Spleen (tissue), 11 donors: ENCODE measurements at regions not wholly inside any gene's neighbourhood (a gene's known extent, or its start where the extent isn't known, plus 50 kb on each side); places are given as distances from the start of the nearest gene placed in this dataset.

ENCODE experiments used
- DNase-seq: peaks from one replicate; pipeline ENCODE4 v3.0.0-alpha.2; 2020
- H3K27ac ChIP-seq, 8 donors: fragments of 200-600 bp; sonication (generic) in 7 of 8; 1 replicate in 4 of 8; 2 replicates in 4 of 8; pipeline versions ENCODE4 v1.5.0 to v1.8.0; 2016 to 2021; ENCODE audit warnings: inconsistent platforms in 4 of 8, mild to moderate bottlenecking in 4 of 8, moderate library complexity in 1 of 8
- H3K27me3 ChIP-seq, 7 donors: fragments of 200-600 bp; sonication (generic) in 6 of 7; replicated peaks in 1 of 7; 1 replicate in 4 of 7; 2 replicates in 3 of 7; pipeline versions ENCODE4 v1.5.0 to v1.8.0; 2016 to 2021; ENCODE audit warnings: inconsistent platforms in 3 of 7, mild to moderate bottlenecking in 1 of 7
- H3K36me3 ChIP-seq, 6 donors: fragments of 200-600 bp; sonication (generic) in 5 of 6; 1 replicate in 4 of 6; 2 replicates in 2 of 6; pipeline versions ENCODE4 v1.5.0 to v1.8.0; 2016 to 2021; ENCODE audit warnings: inconsistent platforms in 2 of 6
- H3K4me1 ChIP-seq, 6 donors: fragments of 200-600 bp; sonication (generic) in 5 of 6; 1 replicate in 3 of 6; 2 replicates in 3 of 6; pipeline versions ENCODE4 v1.5.0 to v1.8.0; 2016 to 2021; ENCODE audit warnings: inconsistent platforms in 3 of 6
- H3K4me3 ChIP-seq, 8 donors: fragments of 200-600 bp; sonication (generic) in 7 of 8; 1 replicate in 4 of 8; 2 replicates in 4 of 8; pipeline versions ENCODE4 v1.5.0 to v1.8.0; 2016 to 2021; ENCODE audit warnings: inconsistent platforms in 4 of 8, mild to moderate bottlenecking in 4 of 8, moderate library complexity in 2 of 8
- H3K9me3 ChIP-seq, 8 donors: fragments of 200-600 bp; sonication (generic) in 7 of 8; 1 replicate in 4 of 8; 2 replicates in 4 of 8; pipeline versions ENCODE4 v1.5.0 to v1.8.0; 2016 to 2021; ENCODE audit warnings: inconsistent platforms in 4 of 8
- CTCF ChIP-seq, 11 experiments: fragments of 200-600 bp in 7 of 11; fragments of 450-650 bp in 4 of 11; sonication (generic) in 4 of 11; IDR thresholded peaks in 8 of 11; conservative IDR thresholded peaks in 3 of 11; 1 replicate in 7 of 11; 2 replicates in 4 of 11; pipeline versions ENCODE4 v1.4.0 to v1.8.0; 2016 to 2021; ENCODE audit warnings: antibody characterized with exemption in 11 of 11, inconsistent platforms in 4 of 11, mild to moderate bottlenecking in 1 of 11
- POLR2A ChIP-seq, 3 donors: fragments of 450-650 bp; IDR thresholded peaks; one replicate each; pipeline ENCODE4 v1.5.1; 2017; ENCODE audit warnings: antibody characterized with exemption in 3 of 3, mild to moderate bottlenecking in 1 of 3
- POLR2AphosphoS5 ChIP-seq, 3 donors: sonication (generic); formaldehyde crosslinking; IDR thresholded peaks; one replicate each; pipeline ENCODE4 v1.5.1; 2017; ENCODE audit warnings: antibody characterized with exemption in 3 of 3
- WGBS, 5 donors: extraction: QIAGEN DNeasy Blood & Tissue Kit in 3 of 5; methylation state at CpG; one replicate each; pipeline versions ENCODE4 v1.1.5 to v1.1.7; 2013 to 2018; 5-methylcytosine and 5-hydroxymethylcytosine counted together
- intact Hi-C: fragments of 100-400 bp; cut with DNase I; formaldehyde crosslinking; loops from one replicate; pipeline ENCODE4 v1.15.0; 2023; ENCODE audit warnings: low total_unique reads
- donor health status: healthy with polysubstance abuse.
- donor health status: DM: no; HTN: no; CAD: no; lungs with moderate emphysema.
- donor health status: DM: no; HTN: no; CAD: no.
- donor health status: Bipolar disorder and iron deficiency.
- donor health status: healthy.
- donor health status: DM: no; HTN: no; CAD: no.
- donor health status: DM: yes; HTN: yes; CAD: no.

DNA sequence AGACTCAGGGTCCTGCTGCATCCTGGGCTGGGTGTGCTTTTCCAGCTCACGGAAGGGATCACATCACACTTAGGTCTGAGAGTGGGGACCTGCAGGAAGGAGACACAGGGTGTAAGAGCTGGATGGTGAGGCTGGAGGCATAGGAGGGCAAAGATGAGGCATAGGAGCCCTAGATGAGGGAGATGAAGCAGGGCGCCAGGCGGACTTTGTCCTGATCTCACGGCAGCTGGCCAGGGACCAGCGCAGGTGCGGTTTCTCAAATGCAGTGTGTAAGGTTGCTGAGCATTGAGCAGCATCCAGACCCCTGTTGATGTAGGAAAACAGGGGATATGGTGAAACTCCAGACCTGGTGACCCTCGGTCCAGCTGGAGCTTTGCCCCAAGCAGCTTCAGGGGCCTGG lies 156.5 kb downstream of the PSAT1 start:
- DNase-seq: no peak
- Histone ChIP-seq H3K4me3 (no peak overlapping the region), H3K4me1 (no peaks in the 10 kb centered on the region), H3K9me3 (no peaks in the 10 kb centered on the region), H3K36me3 (no peaks in the 10 kb centered on the region), H3K27me3 (peaks cover 0 to 7% (median 0%) of the 10 kb centered on the region in 7 donors), H3K27ac (no peak overlapping the region)
- 85 to 95% (median 93%) methylated on average over 7 of the region's 7 CpGs for WGBS, 5 donors
- TF ChIP-seq CTCF (IDR thresholded peaks at IDR 0.05 in 8 of 11, conservative IDR thresholded peaks at IDR 0.05 in 3 of 11) (no peak), POLR2A (IDR thresholded peaks at IDR 0.05) (no peak), POLR2AphosphoS5 (IDR thresholded peaks at IDR 0.05) (no peak)
- intact Hi-C loops: no loop called here

GRCh38 chr9:78462611-78463010 lies 165.7 kb downstream of the PSAT1 start:
- Histone ChIP-seq H3K27me3 (no peaks in the 10 kb centered on the region), H3K27ac (no peak overlapping the region), H3K4me3 (no peak overlapping the region), H3K4me1 (no peaks in the 10 kb centered on the region), H3K36me3 (no peaks in the 10 kb centered on the region), H3K9me3 (peaks cover 0 to 24% (median 13%) of the 10 kb centered on the region in 8 donors)
- TF ChIP-seq CTCF (IDR thresholded peaks at IDR 0.05 in 8 of 11, conservative IDR thresholded peaks at IDR 0.05 in 3 of 11): no peak
- no peak for TF ChIP-seq POLR2AphosphoS5 (IDR thresholded peaks at IDR 0.05)
- TF ChIP-seq POLR2A (IDR thresholded peaks at IDR 0.05): no peak
- WGBS, 5 donors: 79 to 94% (median 88%) methylated on average over 2 of the region's 2 CpGs
- intact Hi-C loops: no loop called here
- no peak for DNase-seq

DNA sequence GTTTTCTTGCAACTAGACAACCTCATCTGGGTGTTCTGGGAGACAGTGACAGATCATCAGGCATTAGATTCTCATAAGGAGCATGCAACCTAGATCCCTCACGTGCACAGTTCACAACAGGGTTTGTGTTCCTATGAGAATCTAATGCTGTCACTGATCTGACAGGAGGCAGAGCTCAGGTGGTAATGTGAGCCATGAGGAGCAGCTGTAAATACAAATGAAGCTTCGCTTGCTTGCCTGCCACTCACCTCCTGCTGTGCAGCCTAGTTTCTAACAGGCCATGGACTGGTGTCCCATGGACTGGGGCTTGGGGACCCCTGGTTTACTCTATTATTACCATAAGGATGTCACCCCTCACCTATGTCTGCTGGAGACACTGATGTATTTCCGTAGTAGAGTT lies 166.8 kb downstream of the PSAT1 start:
- TF ChIP-seq CTCF (IDR thresholded peaks at IDR 0.05 in 8 of 11, conservative IDR thresholded peaks at IDR 0.05 in 3 of 11): no peak
- TF ChIP-seq POLR2A (IDR thresholded peaks at IDR 0.05): no peak
- no peak for TF ChIP-seq POLR2AphosphoS5 (IDR thresholded peaks at IDR 0.05)
- WGBS, 5 donors: 78 to 86% (median 84%) methylated on average over 3 of the region's 3 CpGs
- no peaks in the 10 kb centered on the region for H3K36me3 ChIP-seq
- H3K4me3 ChIP-seq: no peak overlapping the region
- peaks cover 0 to 24% (median 13%) of the 10 kb centered on the region in 8 donors for H3K9me3 ChIP-seq
- H3K4me1 ChIP-seq: no peaks in the 10 kb centered on the region
- no peak overlapping the region for H3K27ac ChIP-seq
- no peaks in the 10 kb centered on the region for H3K27me3 ChIP-seq
- no peak for DNase-seq
- intact Hi-C loops: no loop called here

DNA sequence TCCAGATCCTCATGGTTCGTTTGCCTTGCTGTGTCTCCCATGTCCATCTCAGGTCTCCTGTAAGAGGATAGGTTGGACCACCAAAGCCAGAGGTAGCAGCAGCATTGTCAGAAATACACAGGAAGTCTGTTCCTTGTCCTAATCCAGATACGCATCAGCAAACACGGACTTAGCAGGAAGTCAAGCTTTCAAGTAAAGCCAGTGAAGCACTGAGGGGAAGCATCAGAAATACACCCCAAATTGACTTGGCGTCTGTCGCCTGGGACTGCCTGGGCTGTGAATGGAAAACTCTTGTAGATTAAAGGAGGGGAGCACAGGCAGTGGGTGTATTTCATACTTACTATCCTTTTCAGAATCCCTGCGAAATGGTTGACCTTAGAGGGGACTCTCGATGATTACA lies 171.3 kb downstream of the PSAT1 start:
- H3K9me3 ChIP-seq: peaks cover 0 to 8% (median 0%) of the 10 kb centered on the region in 8 donors
- WGBS, 5 donors: 37 to 44% (median 39%) methylated on average over 7 of the region's 7 CpGs
- TF ChIP-seq POLR2A (IDR thresholded peaks at IDR 0.05): no peak
- no peak for TF ChIP-seq POLR2AphosphoS5 (IDR thresholded peaks at IDR 0.05)
- no peak for TF ChIP-seq CTCF (IDR thresholded peaks at IDR 0.05 in 8 of 11, conservative IDR thresholded peaks at IDR 0.05 in 3 of 11)
- intact Hi-C loops: no loop called here
- H3K4me3 ChIP-seq: no peak overlapping the region
- H3K4me1 ChIP-seq: no peaks in the 10 kb centered on the region
- no peak for DNase-seq
- H3K27me3 ChIP-seq: no peaks in the 10 kb centered on the region
- no peak overlapping the region for H3K27ac ChIP-seq
- no peaks in the 10 kb centered on the region for H3K36me3 ChIP-seq
